PC-9 (cell line): ENCODE measurements at regions not wholly inside any gene's neighbourhood (a gene's known extent, or its start where the extent isn't known, plus 50 kb on each side); places are given as distances from the start of the nearest gene placed in this dataset.

Experiments
- CTCF ChIP-seq: fragments of 200-600 bp; sonication (generic); conservative IDR thresholded peaks from 2 replicates; pipeline ENCODE4 v1.6.1; 2017; ENCODE audit warnings: mixed run types, antibody characterized with exemption, mild to moderate bottlenecking, moderate library complexity
- EZH2 ChIP-seq: fragments of 200-600 bp; sonication (generic); IDR thresholded peaks from 2 replicates; pipeline ENCODE4 v1.8.0; 2017; ENCODE audit warnings: antibody characterized with exemption, low read depth

DNA sequence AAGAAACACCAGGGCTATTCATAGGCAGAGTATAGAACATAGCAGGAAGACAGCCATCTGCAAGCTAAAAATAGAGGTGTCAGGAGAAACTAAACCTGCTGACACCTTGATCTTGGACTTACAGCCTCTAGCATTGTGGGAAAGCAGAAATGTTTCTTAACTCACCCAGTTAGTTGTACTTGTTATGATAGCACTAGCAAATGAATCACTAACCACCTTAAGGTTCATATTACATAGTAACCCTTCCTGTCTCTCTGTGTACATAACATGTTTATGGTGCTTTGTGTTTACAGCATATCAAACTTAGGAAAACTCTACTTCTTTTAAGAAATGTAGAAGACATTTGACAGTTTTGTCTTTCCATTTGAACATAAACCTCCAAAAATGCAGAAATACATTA, 1031.3 kb downstream of the FSCB start:
- TF ChIP-seq CTCF (no peak), EZH2 (no peak)
